Tibial nerve (tissue), 4 donors: ENCODE measurements at regions not wholly inside any gene's neighbourhood (a gene's known extent, or its start where the extent isn't known, plus 50 kb on each side); places are given as distances from the start of the nearest gene placed in this dataset.
A peak's percentile ranks its signal among the peaks of the same experiment; 100 is the strongest.

ENCODE experiments used
- DNase-seq, 2 donors: peaks; one replicate each; pipeline ENCODE4 v3.0.0-alpha.2; 2019; ENCODE audit warnings: low spot score in 2 of 2
- H3K27ac ChIP-seq, 4 donors: fragments of 200-600 bp; sonication (generic) in 3 of 4; one replicate each; pipeline ENCODE4 v1.5.1; 2017 to 2019; ENCODE audit warnings: mild to moderate bottlenecking in 1 of 4
- H3K27me3 ChIP-seq, 2 donors: fragments of 200-600 bp; sonication (generic) in 1 of 2; one replicate each; pipeline versions ENCODE4 v1.5.1 to v1.6.0; 2017 to 2019
- H3K36me3 ChIP-seq, 3 donors: fragments of 200-600 bp; sonication (generic); one replicate each; pipeline ENCODE4 v1.5.1; 2018 to 2019
- H3K4me1 ChIP-seq, 4 donors: fragments of 200-600 bp; sonication (generic) in 3 of 4; one replicate each; pipeline ENCODE4 v1.5.1; 2017 to 2019
- H3K4me3 ChIP-seq, 4 donors: fragments of 200-600 bp; sonication (generic) in 3 of 4; one replicate each; pipeline ENCODE4 v1.5.1; 2017 to 2019; ENCODE audit warnings: mild to moderate bottlenecking in 1 of 4, moderate library complexity in 1 of 4
- H3K9me3 ChIP-seq, 4 donors: fragments of 200-600 bp; sonication (generic) in 3 of 4; one replicate each; pipeline ENCODE4 v1.5.1; 2017 to 2019
- CTCF ChIP-seq, 5 experiments: fragments of 200-600 bp in 3 of 5; fragments of 450-650 bp in 2 of 5; sonication (generic) in 3 of 5; IDR thresholded peaks; one replicate each; pipeline ENCODE4 v1.5.1; 2016 to 2019; ENCODE audit warnings: antibody characterized with exemption in 5 of 5, mild to moderate bottlenecking in 3 of 5, moderate library complexity in 2 of 5
- EP300 ChIP-seq, 2 donors: sonication (generic); formaldehyde crosslinking; IDR thresholded peaks; one replicate each; pipeline ENCODE4 v1.6.1; 2017; ENCODE audit warnings: antibody characterized with exemption in 2 of 2, mild to moderate bottlenecking in 1 of 2
- POLR2A ChIP-seq, 2 donors: fragments of 450-650 bp; IDR thresholded peaks; one replicate each; pipeline ENCODE4 v1.6.1; 2017; ENCODE audit warnings: antibody characterized with exemption in 2 of 2, mild to moderate bottlenecking in 2 of 2, moderate library complexity in 2 of 2
- WGBS, 2 donors: methylation state at CpG; one replicate each; pipeline ENCODE4 v1.1.5; 2018; 5-methylcytosine and 5-hydroxymethylcytosine counted together

- Histone ChIP-seq H3K4me3 (no peak overlapping the region), H3K36me3 (no peaks in the 10 kb centered on the region), H3K27ac (peak overlapping the region in 3 of 4 donors; percentile 23 to 75 (median 55)), H3K4me1 (peaks cover 0 to 49% (median 6%) of the 10 kb centered on the region in 4 donors), H3K27me3 (no peaks in the 10 kb centered on the region), H3K9me3 (no peaks in the 10 kb centered on the region)
- TF ChIP-seq EP300 (IDR thresholded peaks at IDR 0.05), result peak in 1 of 2 donors; percentile 19
- no peak for TF ChIP-seq POLR2A (IDR thresholded peaks at IDR 0.05)
- 39 to 51% methylated on average over 4 of the region's 4 CpGs for WGBS, 2 donors
- no peak for DNase-seq
Measured at GRCh38 chr5:123753937-123754891, 242.2 kb downstream of the CSNK1G3 start.

DNA sequence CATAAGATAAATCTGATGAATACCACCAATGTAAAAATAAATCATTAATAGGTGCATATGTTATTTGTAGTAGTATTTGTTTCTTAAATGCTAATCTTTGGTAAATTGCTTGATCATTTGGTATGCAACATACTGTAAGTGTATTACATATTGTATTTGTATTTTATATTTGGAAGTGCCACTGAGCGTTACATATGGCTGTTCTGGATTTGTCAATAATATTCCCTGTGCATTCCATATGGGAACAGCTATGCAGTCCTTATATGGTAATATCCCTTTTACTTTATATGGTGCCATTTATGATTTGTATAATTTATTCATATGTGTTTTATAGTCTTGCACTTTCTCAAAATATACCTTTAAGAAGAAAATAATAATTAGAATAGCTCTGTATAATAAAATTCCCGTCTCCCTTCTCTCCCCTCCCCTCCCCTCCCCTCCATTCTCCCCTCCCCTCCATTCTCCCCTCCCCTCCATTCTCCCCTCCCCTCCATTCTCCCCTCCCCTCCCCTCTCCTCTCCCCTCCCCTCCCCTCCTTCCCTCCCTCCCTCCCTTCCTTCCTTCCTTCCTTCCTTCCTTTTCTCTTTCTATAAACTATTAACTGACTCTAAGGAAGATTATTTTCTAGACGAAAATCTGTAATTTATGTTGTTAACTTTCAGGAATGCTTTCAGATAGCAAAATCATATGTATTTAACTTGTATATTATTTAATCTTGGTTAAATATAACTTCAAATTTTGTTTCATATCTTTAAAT is 241.4 kb downstream of the CSNK1G3 start:
- Histone ChIP-seq H3K4me1 (peaks cover 0 to 49% (median 6%) of the 10 kb centered on the region in 4 donors), H3K36me3 (no peaks in the 10 kb centered on the region), H3K27ac (peak overlapping the region in 2 of 4 donors; percentile 79 to 92), H3K27me3 (no peaks in the 10 kb centered on the region), H3K4me3 (no peak overlapping the region), H3K9me3 (no peaks in the 10 kb centered on the region)
- TF ChIP-seq CTCF (IDR thresholded peaks at IDR 0.05), result no peak
- TF ChIP-seq POLR2A (IDR thresholded peaks at IDR 0.05), result no peak
- TF ChIP-seq EP300 (IDR thresholded peaks at IDR 0.05), result no peak
- WGBS, 2 donors, result 60 to 73% methylated on average over 3 of the region's 3 CpGs
- DNase-seq, result no peak

DNA sequence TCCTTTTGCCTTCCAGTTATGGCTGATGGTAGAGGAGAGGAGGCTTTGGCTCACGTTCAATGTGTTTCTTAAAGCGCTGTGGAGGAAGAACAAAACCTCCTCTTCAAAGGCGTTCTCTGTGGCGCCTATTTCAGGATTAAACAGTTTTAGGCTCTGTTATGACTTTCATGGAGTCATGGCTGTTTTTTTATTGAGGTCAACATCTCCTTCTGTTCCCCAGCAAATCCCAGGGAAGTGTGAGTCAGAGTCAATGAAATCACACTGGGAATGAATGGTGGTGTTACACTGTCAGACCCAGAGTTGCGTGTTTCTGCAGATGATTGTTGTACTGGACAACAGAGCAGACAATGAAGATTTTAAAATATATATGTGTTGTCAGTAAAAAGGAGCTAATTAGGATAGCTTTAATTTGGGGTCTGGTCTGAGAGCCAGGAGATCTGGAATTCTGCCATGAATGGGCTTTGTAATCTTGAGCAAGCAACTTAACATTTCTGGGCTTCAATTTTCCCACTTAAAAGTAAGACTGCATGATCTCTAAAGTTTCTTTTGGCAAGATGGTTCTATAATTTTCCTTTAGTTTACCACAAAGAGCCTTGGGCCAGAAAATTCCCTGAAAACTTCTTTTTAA is 240.7 kb downstream of the CSNK1G3 start:
- H3K36me3 ChIP-seq, result no peaks in the 10 kb centered on the region
- H3K4me1 ChIP-seq, result peaks cover 0 to 49% (median 6%) of the 10 kb centered on the region in 4 donors
- 21 to 37% methylated on average over 5 of the region's 5 CpGs for WGBS, 2 donors
- H3K9me3 ChIP-seq, result no peaks in the 10 kb centered on the region
- H3K27me3 ChIP-seq, result no peaks in the 10 kb centered on the region
- peak in 1 of 2 donors; percentile 55 for DNase-seq
- H3K4me3 ChIP-seq, result no peak overlapping the region
- peak in 1 of 2 donors; percentile 74 for TF ChIP-seq EP300 (IDR thresholded peaks at IDR 0.05)
- TF ChIP-seq CTCF (IDR thresholded peaks at IDR 0.05), result no peak
- TF ChIP-seq POLR2A (IDR thresholded peaks at IDR 0.05), result no peak
- H3K27ac ChIP-seq, result peak overlapping the region; percentile 17 to 92 (median 58)

GRCh38 chr5:123751670-123752069 is 239.7 kb downstream of the CSNK1G3 start:
- Histone ChIP-seq H3K27me3 (no peaks in the 10 kb centered on the region), H3K36me3 (no peaks in the 10 kb centered on the region), H3K4me1 (peaks cover 0 to 55% (median 9%) of the 10 kb centered on the region in 4 donors), H3K9me3 (no peaks in the 10 kb centered on the region), H3K27ac (peak overlapping the region in 2 of 4 donors; percentile 79 to 92), H3K4me3 (no peak overlapping the region)
- 92 to 100% methylated on average over 3 of the region's 3 CpGs for WGBS, 2 donors
- TF ChIP-seq POLR2A (IDR thresholded peaks at IDR 0.05), result no peak
- no peak for TF ChIP-seq CTCF (IDR thresholded peaks at IDR 0.05)
- TF ChIP-seq EP300 (IDR thresholded peaks at IDR 0.05), result no peak
- no peak for DNase-seq

DNA sequence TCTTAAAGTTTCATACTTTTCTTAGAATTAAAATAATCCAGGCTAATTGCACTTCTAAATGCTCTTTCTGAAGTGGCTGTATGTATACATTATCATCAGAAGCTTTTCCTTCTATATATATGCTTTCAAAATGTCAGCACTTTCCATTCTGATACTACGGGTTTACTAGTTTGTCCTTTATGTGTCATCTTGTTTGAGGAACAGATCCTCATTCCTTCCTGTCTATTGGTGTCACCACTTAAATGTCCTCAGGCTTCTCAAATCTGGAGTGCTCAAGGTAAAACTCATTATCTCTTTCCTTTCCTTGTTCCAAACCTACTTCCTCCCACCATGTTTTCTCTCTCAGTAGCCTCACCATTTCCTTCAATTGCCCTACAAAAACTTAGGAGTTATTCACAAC is 236.3 kb downstream of the CSNK1G3 start:
- Histone ChIP-seq H3K4me1 (peaks cover 0 to 36% (median 7%) of the 10 kb centered on the region in 4 donors), H3K4me3 (no peak overlapping the region), H3K36me3 (no peaks in the 10 kb centered on the region), H3K27me3 (no peaks in the 10 kb centered on the region), H3K27ac (no peak overlapping the region), H3K9me3 (no peaks in the 10 kb centered on the region)
- no peak for DNase-seq
- no peak for TF ChIP-seq POLR2A (IDR thresholded peaks at IDR 0.05)
- TF ChIP-seq CTCF (IDR thresholded peaks at IDR 0.05), result no peak
- TF ChIP-seq EP300 (IDR thresholded peaks at IDR 0.05), result no peak
- 93 to 95% methylated on average over 1 of the region's 1 CpG for WGBS, 2 donors
